ENCODE measurements at regions not wholly inside any gene's neighbourhood (a gene's known extent, or its start where the extent isn't known, plus 50 kb on each side); places are given as distances from the start of the nearest gene placed in this dataset.

- Histone ChIP-seq H3K27ac (replicated peaks) (no peak overlapping the region), H3K27me3 (ENCODE audit: insufficient read depth, poor library complexity, severe bottlenecking) (no peaks in the 10 kb centered on the region), H3K4me3 (replicated peaks; ENCODE audit: insufficient read depth, low read length) (no peak overlapping the region)
- TF ChIP-seq SPI1 (IDR thresholded peaks at IDR 0.05; ENCODE audit: borderline replicate concordance, low read depth) (no peak), CTCF (IDR thresholded peaks at IDR 0.05; ENCODE audit: insufficient read depth, low read length) (no peak), POLR2AphosphoS5 (IDR thresholded peaks at IDR 0.05; ENCODE audit: low read depth) (no peak), GABPA (IDR thresholded peaks at IDR 0.05; ENCODE audit: low read depth) (no peak)
- TF ChIP-seq, protein P1, sequence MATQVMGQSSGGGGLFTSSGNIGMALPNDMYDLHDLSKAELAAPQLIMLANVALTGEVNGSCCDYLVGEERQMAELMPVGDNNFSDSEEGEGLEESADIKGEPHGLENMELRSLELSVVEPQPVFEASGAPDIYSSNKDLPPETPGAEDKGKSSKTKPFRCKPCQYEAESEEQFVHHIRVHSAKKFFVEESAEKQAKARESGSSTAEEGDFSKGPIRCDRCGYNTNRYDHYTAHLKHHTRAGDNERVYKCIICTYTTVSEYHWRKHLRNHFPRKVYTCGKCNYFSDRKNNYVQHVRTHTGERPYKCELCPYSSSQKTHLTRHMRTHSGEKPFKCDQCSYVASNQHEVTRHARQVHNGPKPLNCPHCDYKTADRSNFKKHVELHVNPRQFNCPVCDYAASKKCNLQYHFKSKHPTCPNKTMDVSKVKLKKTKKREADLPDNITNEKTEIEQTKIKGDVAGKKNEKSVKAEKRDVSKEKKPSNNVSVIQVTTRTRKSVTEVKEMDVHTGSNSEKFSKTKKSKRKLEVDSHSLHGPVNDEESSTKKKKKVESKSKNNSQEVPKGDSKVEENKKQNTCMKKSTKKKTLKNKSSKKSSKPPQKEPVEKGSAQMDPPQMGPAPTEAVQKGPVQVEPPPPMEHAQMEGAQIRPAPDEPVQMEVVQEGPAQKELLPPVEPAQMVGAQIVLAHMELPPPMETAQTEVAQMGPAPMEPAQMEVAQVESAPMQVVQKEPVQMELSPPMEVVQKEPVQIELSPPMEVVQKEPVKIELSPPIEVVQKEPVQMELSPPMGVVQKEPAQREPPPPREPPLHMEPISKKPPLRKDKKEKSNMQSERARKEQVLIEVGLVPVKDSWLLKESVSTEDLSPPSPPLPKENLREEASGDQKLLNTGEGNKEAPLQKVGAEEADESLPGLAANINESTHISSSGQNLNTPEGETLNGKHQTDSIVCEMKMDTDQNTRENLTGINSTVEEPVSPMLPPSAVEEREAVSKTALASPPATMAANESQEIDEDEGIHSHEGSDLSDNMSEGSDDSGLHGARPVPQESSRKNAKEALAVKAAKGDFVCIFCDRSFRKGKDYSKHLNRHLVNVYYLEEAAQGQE (IDR thresholded peaks at IDR 0.05; ENCODE audit: insufficient replicate concordance, low read depth), result no peak
- DNase-seq (ENCODE audit: low read depth in 1 of 2, low spot score in 1 of 2), result no peak
These were observed 457.8 kb upstream of the ZNF717 start for GRCh38 chr3:76242886-76243753.

GRCh38 chr3:76245073-76245472, 459.7 kb upstream of the ZNF717 start:
- TF ChIP-seq CTCF (IDR thresholded peaks at IDR 0.05; ENCODE audit: insufficient read depth, low read length), result no peak
- TF ChIP-seq, protein P1 (IDR thresholded peaks at IDR 0.05; ENCODE audit: insufficient replicate concordance, low read depth), result no peak
- Histone ChIP-seq H3K27ac (replicated peaks) (no peak overlapping the region), H3K27me3 (ENCODE audit: insufficient read depth, poor library complexity, severe bottlenecking) (no peaks in the 10 kb centered on the region), H3K4me3 (replicated peaks; ENCODE audit: insufficient read depth, low read length) (no peak overlapping the region)
- no peak for DNase-seq (ENCODE audit: low read depth in 1 of 2, low spot score in 1 of 2)

DNA sequence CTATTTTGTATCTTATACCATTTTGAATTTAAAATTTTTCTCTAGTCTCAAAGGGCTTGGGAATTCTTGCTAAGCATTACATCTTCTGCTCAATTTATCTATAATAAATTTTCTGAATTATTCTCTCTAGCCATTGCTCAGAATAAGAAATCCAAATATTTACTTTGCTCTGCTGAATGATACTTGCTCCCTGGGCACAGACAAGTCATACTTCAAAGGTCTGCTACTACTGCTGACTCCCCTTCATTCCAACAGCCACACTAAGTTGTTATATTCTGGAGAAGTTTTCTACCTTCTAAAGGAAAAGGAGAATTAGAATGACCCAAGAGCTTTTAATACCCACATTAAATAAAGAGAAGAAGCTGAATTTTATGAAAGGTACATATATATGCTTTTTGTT, 460.3 kb upstream of the ZNF717 start:
- no peaks in the 10 kb centered on the region for H3K27me3 ChIP-seq (ENCODE audit: insufficient read depth, poor library complexity, severe bottlenecking)
- DNase-seq (ENCODE audit: low read depth in 1 of 2, low spot score in 1 of 2), result no peak
- H3K27ac ChIP-seq (replicated peaks), result no peak overlapping the region
- no peak overlapping the region for H3K4me3 ChIP-seq (replicated peaks; ENCODE audit: insufficient read depth, low read length)
- TF ChIP-seq GABPA (IDR thresholded peaks at IDR 0.05; ENCODE audit: low read depth), result no peak
- TF ChIP-seq SPI1 (IDR thresholded peaks at IDR 0.05; ENCODE audit: borderline replicate concordance, low read depth), result no peak
- TF ChIP-seq, protein P1 (IDR thresholded peaks at IDR 0.05; ENCODE audit: insufficient replicate concordance, low read depth), result no peak
- TF ChIP-seq CTCF (IDR thresholded peaks at IDR 0.05; ENCODE audit: insufficient read depth, low read length), result no peak
- TF ChIP-seq POLR2AphosphoS5 (IDR thresholded peaks at IDR 0.05; ENCODE audit: low read depth), result no peak

Measured in HL-60 (cell line).